GM12878 (cell line): ENCODE measurements at regions not wholly inside any gene's neighbourhood (a gene's known extent, or its start where the extent isn't known, plus 50 kb on each side); places are given as distances from the start of the nearest gene placed in this dataset.

ENCODE experiments used
- ATAC-seq: fragments of 200-7000 bp; cut with Tn5 transposase; 3 replicates; pipeline ENCODE4 v1.9.1; 2020; ENCODE audit warnings: mild to moderate bottlenecking, moderate library complexity
- BruUV-seq: library from RNA; stranded (reverse); fragments of 400-500 nt; replicated peaks from 2 replicates; lab custom pipeline; 2021; lab: Mats Ljungman, UMichigan
- CTCF ChIA-PET: fragments of 300-600 bp; sonication (Branson Sonifier 250); formaldehyde crosslinking; extraction: SDS; loops from one replicate; lab custom pipeline; 2021; ENCODE audit warnings: inconsistent platforms; lab: Yijun Ruan, JAX
- POLR2A ChIA-PET: fragments of 350-600 bp; formaldehyde crosslinking; extraction: SDS; loops from one replicate; lab custom pipeline; 2021; ENCODE audit warnings: inconsistent platforms; lab: Charles Lee
- RAD21 ChIA-PET: fragments of 300-600 bp; sonication (Branson Sonifier 250); formaldehyde crosslinking; loops from one replicate; lab custom pipeline; 2023; ENCODE audit warnings: antibody characterized with exemption; ENCODE audit not compliant: unreplicated experiment; lab: Charles Lee
- SMC1A ChIA-PET: fragments of 300-600 bp; sonication (Branson Sonifier 250); formaldehyde crosslinking; loops from one replicate; lab custom pipeline; 2023; ENCODE audit not compliant: unreplicated experiment, uncharacterized antibody; lab: Charles Lee
- DNase-seq: peaks from one replicate; pipeline ENCODE4 v3.0.0-alpha.2; 2011; ENCODE audit warnings: low read depth, low spot score
- FAIRE-seq: peaks from 3 replicates; lab custom pipeline; 2011; peaks lifted over from hg19 to GRCh38; lab: Jason Lieb, UNC
- H2AFZ ChIP-seq: 2 replicates; pipeline ENCODE4 v1.6.0; 2011; ENCODE audit warnings: low read depth, low read length, control low read depth; ENCODE audit not compliant: control insufficient read depth
- H3K27ac ChIP-seq: 2 replicates; pipeline ENCODE4 v1.5.1; 2011; ENCODE audit warnings: control low read depth; ENCODE audit not compliant: control insufficient read depth, insufficient read depth
- H3K27me3 ChIP-seq, 2 experiments: replicated peaks in 1 of 2; 2 replicates each; pipeline versions ENCODE4 v1.6.0 to v1.6.1; 2011; ENCODE audit warnings: low read length in 1 of 2; ENCODE audit not compliant: control insufficient read depth in 2 of 2, insufficient read depth in 2 of 2
- H3K36me3 ChIP-seq, 2 experiments: 2 replicates each; pipeline ENCODE4 v1.5.1; 2011; ENCODE audit warnings: low read length in 1 of 2; ENCODE audit not compliant: control insufficient read depth in 2 of 2, insufficient read depth in 2 of 2
- H3K4me1 ChIP-seq: 2 replicates; pipeline ENCODE4 v1.6.1; 2011; ENCODE audit warnings: mild to moderate bottlenecking, low read length, moderate library complexity, mixed read lengths; ENCODE audit not compliant: control insufficient read depth, insufficient read depth
- H3K4me2 ChIP-seq: 2 replicates; pipeline ENCODE4 v1.6.0; 2011; ENCODE audit warnings: control low read depth; ENCODE audit not compliant: control insufficient read depth, insufficient read depth
- H3K4me3 ChIP-seq: fragments of 200-600 bp; sonication (generic); 2 replicates; pipeline ENCODE4 v1.5.1; 2016
- H3K79me2 ChIP-seq: 2 replicates; pipeline ENCODE4 v1.6.0; 2011; ENCODE audit warnings: low read length; ENCODE audit not compliant: control insufficient read depth, insufficient read depth
- H3K9ac ChIP-seq: 2 replicates; pipeline ENCODE4 v1.8.0; 2011; ENCODE audit warnings: low read length, control low read depth, mixed read lengths; ENCODE audit not compliant: control insufficient read depth, insufficient read depth
- H3K9me3 ChIP-seq: replicated peaks from 3 replicates; pipeline ENCODE4 v1.5.1; 2011; ENCODE audit warnings: mild to moderate bottlenecking, low read length; ENCODE audit not compliant: control insufficient read depth, insufficient read depth
- H4K20me1 ChIP-seq: 2 replicates; pipeline ENCODE4 v1.6.0; 2011; ENCODE audit not compliant: control insufficient read depth, insufficient read depth
- ATF2 ChIP-seq: IDR thresholded peaks from 2 replicates; pipeline ENCODE4 v1.6.1; 2012; ENCODE audit warnings: low read length, inconsistent platforms
- BCL11A ChIP-seq: IDR thresholded peaks from 2 replicates; pipeline ENCODE4 v1.6.1; 2011; ENCODE audit warnings: low read depth, low read length
- BRCA1 ChIP-seq: IDR thresholded peaks from 2 replicates; pipeline ENCODE4 v1.6.1; 2011; ENCODE audit warnings: low read depth, low read length, improper control_type of control experiment
- CUX1 ChIP-seq: IDR thresholded peaks from 2 replicates; pipeline ENCODE4 v1.6.1; 2012; ENCODE audit warnings: improper control_type of control experiment, low read depth, low read length; ENCODE audit not compliant: insufficient replicate concordance
- KAT2A ChIP-seq: conservative IDR thresholded peaks from 2 replicates; pipeline ENCODE4 v1.6.1; 2011; ENCODE audit warnings: low read depth, low read length; ENCODE audit not compliant: control insufficient read depth
- POLR2AphosphoS5 ChIP-seq: IDR thresholded peaks from 2 replicates; pipeline ENCODE4 v1.6.1; 2011; ENCODE audit warnings: mild to moderate bottlenecking, low read length, inconsistent platforms
- SIX5 ChIP-seq: IDR thresholded peaks from 2 replicates; pipeline ENCODE4 v1.6.1; 2011; ENCODE audit warnings: mild to moderate bottlenecking, low read depth, low read length, moderate library complexity; ENCODE audit not compliant: severe bottlenecking
- SKIL ChIP-seq: fragments of 450-650 bp; IDR thresholded peaks from 2 replicates; pipeline ENCODE4 v1.6.1; 2017; ENCODE audit warnings: mild to moderate bottlenecking, low read depth, inconsistent platforms; ENCODE audit not compliant: poor library complexity, severe bottlenecking
- ZNF384 ChIP-seq: IDR thresholded peaks from 2 replicates; pipeline ENCODE4 v1.6.1; 2012; ENCODE audit warnings: low read depth, mild to moderate bottlenecking, low read length, improper control_type of control experiment, borderline replicate concordance
- WGBS: methylation state at CpG from one replicate; pipeline ENCODE4 v1.1.6; 2016; ENCODE audit warnings: low lambda C conversion rate; ENCODE audit not compliant: insufficient replicate concordance, insufficient coverage; ENCODE audit errors: missing lambda C conversion rate; 5-methylcytosine and 5-hydroxymethylcytosine counted together
- in situ Hi-C: fragments of 300-500 bp; cut with MboI; formaldehyde crosslinking; loops from 9 replicates; pipeline ENCODE4 v1.14.3; 2018; ENCODE audit warnings: mixed read lengths
- intact Hi-C: fragments of 100-400 bp; cut with micrococcal nuclease; formaldehyde crosslinking; loops from one replicate; pipeline ENCODE4 v1.14.2; 2022; ENCODE audit not compliant: unreplicated experiment

- no peaks in the 10 kb centered on the region for H3K9me3 ChIP-seq
- H2AFZ ChIP-seq, result no peak overlapping the region
- intact Hi-C loops (no loop called here), in situ Hi-C loops (no loop called here)
- no peak overlapping the region for H3K27ac ChIP-seq
- no peaks in the 10 kb centered on the region for H3K79me2 ChIP-seq
- ATAC-seq (no peak), DNase-seq (no peak), FAIRE-seq (no peak)
- H3K4me1 ChIP-seq, result no peaks in the 10 kb centered on the region
- POLR2A ChIA-PET, result no interaction called here
- H3K36me3 ChIP-seq, result no peaks in the 10 kb centered on the region
- no TSS peak for BruUV-seq
- H3K9ac ChIP-seq, result no peak overlapping the region
- no peak for TF ChIP-seq POLR2AphosphoS5
- TF ChIP-seq BRCA1, result no peak
- H4K20me1 ChIP-seq, result no peaks in the 10 kb centered on the region
- SMC1A ChIA-PET, result no interaction called here
- RAD21 ChIA-PET, result no interaction called here
- no peak overlapping the region for H3K4me2 ChIP-seq
- H3K27me3 ChIP-seq, result no peaks in the 10 kb centered on the region
- no peak overlapping the region for H3K4me3 ChIP-seq
- WGBS, result 17% methylated on average over 5 of the region's 5 CpGs
- CTCF ChIA-PET, result no interaction called here
Observed at GRCh38 chr2:128568106-128568505, 249.4 kb upstream of the HS6ST1 start.

GRCh38 chr2:128573116-128573515 is 254.4 kb upstream of the HS6ST1 start:
- Histone ChIP-seq H3K9me3 (no peaks in the 10 kb centered on the region), H3K9ac (no peak overlapping the region), H3K4me3 (no peak overlapping the region), H3K4me1 (no peaks in the 10 kb centered on the region), H3K36me3 (no peaks in the 10 kb centered on the region), H4K20me1 (no peaks in the 10 kb centered on the region), H2AFZ (no peak overlapping the region), H3K79me2 (no peaks in the 10 kb centered on the region), H3K4me2 (no peak overlapping the region), H3K27me3 (no peaks in the 10 kb centered on the region; a peak in 1 of 4 replicates), H3K27ac (no peak overlapping the region)
- ATAC-seq (no peak), FAIRE-seq (no peak), DNase-seq (no peak)
- ChIA-PET POLR2A (no interaction called here), SMC1A (no interaction called here), RAD21 (no interaction called here), CTCF (no interaction called here)
- no TSS peak for BruUV-seq
- WGBS, result 37% methylated on average over 7 of the region's 7 CpGs
- intact Hi-C loops (no loop called here), in situ Hi-C loops (no loop called here)
- TF ChIP-seq KAT2A (no peak), SKIL (no peak), CUX1 (no peak), ZNF384 (no peak), ATF2 (no peak), SIX5 (no peak), BCL11A (no peak)
